Kidney (tissue), 13 donors: ENCODE measurements at regions not wholly inside any gene's neighbourhood (a gene's known extent, or its start where the extent isn't known, plus 50 kb on each side); places are given as distances from the start of the nearest gene placed in this dataset.

Experiments used
- DNase-seq, 5 donors: peaks; one replicate each; pipeline ENCODE4 v3.0.0-alpha.2; 2013 to 2020
- FAIRE-seq: peaks from 2 replicates; lab custom pipeline; 2012; peaks lifted over from hg19 to GRCh38; lab: Jason Lieb, UNC
- H3K27ac ChIP-seq, 2 donors: one replicate each; pipeline ENCODE4 v1.7.0; 2013; ENCODE audit warnings: low read depth in 2 of 2, low read length in 2 of 2, inconsistent platforms in 1 of 2
- H3K27me3 ChIP-seq: one replicate; pipeline ENCODE4 v1.7.1; 2013; ENCODE audit warnings: low read length, inconsistent platforms; ENCODE audit not compliant: control insufficient read depth, insufficient read depth
- H3K36me3 ChIP-seq, 3 donors: one replicate each; pipeline versions ENCODE4 v1.7.0 to v1.7.1; 2013; ENCODE audit warnings: low read length in 3 of 3, control low read depth in 1 of 3, inconsistent platforms in 1 of 3; ENCODE audit not compliant: insufficient read depth in 3 of 3, control insufficient read depth in 2 of 3
- H3K4me1 ChIP-seq, 3 donors: one replicate each; pipeline versions ENCODE4 v1.7.0 to v1.7.1; 2013; ENCODE audit warnings: low read length in 3 of 3, inconsistent platforms in 1 of 3, low read depth in 1 of 3; ENCODE audit not compliant: control insufficient read depth in 2 of 3, insufficient read depth in 2 of 3
- H3K4me3 ChIP-seq, 3 donors: one replicate each; pipeline versions ENCODE4 v1.7.0 to v1.8.1; 2013; ENCODE audit warnings: low read length in 3 of 3, control low read depth in 1 of 3, inconsistent platforms in 1 of 3
- H3K9ac ChIP-seq, 3 donors: one replicate each; pipeline versions ENCODE4 v1.7.0 to v1.7.1; 2013; ENCODE audit warnings: low read length in 3 of 3, control low read depth in 1 of 3, inconsistent platforms in 1 of 3
- H3K9me3 ChIP-seq, 3 donors: one replicate each; pipeline versions ENCODE4 v1.7.0 to v1.7.1; 2013; ENCODE audit warnings: low read length in 3 of 3, control low read depth in 1 of 3, inconsistent platforms in 1 of 3; ENCODE audit not compliant: control insufficient read depth in 2 of 3, insufficient read depth in 1 of 3
- intact Hi-C: fragments of 100-400 bp; cut with DNase I; formaldehyde crosslinking; loops from one replicate; pipeline ENCODE4 v1.11.1; 2022
- TF ChIP-seq, protein P1 (sequence below): IDR thresholded peaks from 3 replicates; pipeline ENCODE4 v1.5.1; 2012; ENCODE audit warnings: mild to moderate bottlenecking, moderate library complexity, borderline replicate concordance; ENCODE audit not compliant: insufficient read depth; ENCODE audit errors: extremely low read depth
- donor health status: control.
- donor health status: control.
- donor health status: control.
- donor health status: control.
- donor health status: control.
- donor health status: DM: yes; HTN: yes; CAD: no.
- donor health status: Normal renal cell carcinoma (clear cell type).

DNA sequence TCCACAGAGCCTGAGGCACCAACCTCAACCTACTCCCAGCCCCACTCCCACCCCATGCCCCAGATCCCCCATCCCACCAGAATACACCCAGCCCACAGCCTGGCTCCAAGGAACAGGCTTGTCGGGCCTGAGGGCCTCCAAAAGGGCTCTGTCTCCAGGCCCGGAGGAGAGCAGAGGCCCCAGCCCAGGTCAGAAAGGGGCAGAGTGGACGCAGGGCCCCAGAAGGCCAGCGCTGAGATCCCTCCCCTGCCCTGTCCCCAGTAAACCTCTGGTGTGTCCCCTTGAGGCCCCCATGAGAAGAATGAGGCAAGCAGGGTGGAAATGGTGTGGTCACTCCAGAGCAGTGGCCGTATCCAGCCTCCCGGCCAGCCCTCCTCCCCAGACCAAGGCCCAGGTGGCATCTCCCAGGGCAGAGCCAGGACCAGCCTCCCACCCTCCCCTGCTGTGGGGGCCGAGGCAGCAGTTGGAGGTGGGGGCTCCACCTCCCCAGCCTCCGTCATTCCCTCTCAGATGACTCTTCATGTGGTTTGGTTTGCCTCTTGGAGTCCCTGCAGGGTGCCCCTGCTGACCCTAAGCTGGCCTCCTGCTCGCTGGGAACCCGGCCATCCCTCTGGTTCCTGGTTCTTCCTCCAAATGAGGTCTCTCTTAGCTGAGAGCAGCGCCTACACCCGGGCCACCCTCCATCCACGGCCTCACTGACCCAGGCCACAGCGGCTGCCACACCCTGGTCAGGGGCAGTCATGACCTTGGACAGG is 195.0 kb downstream of the IGLL1 start:
- DNase-seq (peak in 2 of 5 donors; percentile 61 to 70), FAIRE-seq (no peak)
- no peak overlapping the region for H3K9ac ChIP-seq
- no peaks in the 10 kb centered on the region for H3K27me3 ChIP-seq
- no peak overlapping the region for H3K4me3 ChIP-seq
- TF ChIP-seq, protein P1, sequence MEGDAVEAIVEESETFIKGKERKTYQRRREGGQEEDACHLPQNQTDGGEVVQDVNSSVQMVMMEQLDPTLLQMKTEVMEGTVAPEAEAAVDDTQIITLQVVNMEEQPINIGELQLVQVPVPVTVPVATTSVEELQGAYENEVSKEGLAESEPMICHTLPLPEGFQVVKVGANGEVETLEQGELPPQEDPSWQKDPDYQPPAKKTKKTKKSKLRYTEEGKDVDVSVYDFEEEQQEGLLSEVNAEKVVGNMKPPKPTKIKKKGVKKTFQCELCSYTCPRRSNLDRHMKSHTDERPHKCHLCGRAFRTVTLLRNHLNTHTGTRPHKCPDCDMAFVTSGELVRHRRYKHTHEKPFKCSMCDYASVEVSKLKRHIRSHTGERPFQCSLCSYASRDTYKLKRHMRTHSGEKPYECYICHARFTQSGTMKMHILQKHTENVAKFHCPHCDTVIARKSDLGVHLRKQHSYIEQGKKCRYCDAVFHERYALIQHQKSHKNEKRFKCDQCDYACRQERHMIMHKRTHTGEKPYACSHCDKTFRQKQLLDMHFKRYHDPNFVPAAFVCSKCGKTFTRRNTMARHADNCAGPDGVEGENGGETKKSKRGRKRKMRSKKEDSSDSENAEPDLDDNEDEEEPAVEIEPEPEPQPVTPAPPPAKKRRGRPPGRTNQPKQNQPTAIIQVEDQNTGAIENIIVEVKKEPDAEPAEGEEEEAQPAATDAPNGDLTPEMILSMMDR, result no peak
- H3K36me3 ChIP-seq, result no peaks in the 10 kb centered on the region
- peaks cover 0 to 2% (median 0%) of the 10 kb centered on the region in 3 donors for H3K4me1 ChIP-seq
- intact Hi-C loops, result loop anchor here (10.0 kb wide), 2 partner anchors 70 to 210 kb away; no protein-coding TSS in a partner anchor
- H3K9me3 ChIP-seq, result no peaks in the 10 kb centered on the region
- H3K27ac ChIP-seq, result no peak overlapping the region

DNA sequence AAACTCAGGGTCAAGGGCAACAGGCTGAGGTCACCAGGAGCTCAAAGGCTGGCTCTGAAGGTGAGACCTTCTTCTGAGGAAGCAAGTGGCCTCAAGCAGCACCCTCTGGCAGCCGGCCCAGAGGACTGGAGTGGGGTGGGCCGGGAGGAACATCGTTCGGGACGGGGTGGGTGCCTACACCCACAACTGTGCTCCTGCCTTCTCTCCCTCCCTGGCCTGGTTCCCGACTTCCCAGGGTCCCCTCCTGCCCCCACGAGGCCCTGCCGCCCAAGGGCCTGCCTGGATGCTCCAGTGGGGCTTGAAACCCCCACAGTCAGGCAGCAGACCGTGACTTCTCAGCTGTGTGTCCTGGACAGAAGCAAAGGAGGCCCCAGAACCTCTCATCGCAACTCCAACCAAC is 195.7 kb downstream of the IGLL1 start:
- Histone ChIP-seq H3K27ac (no peak overlapping the region), H3K27me3 (no peaks in the 10 kb centered on the region), H3K9ac (no peak overlapping the region), H3K4me3 (no peak overlapping the region), H3K36me3 (no peaks in the 10 kb centered on the region), H3K9me3 (no peaks in the 10 kb centered on the region), H3K4me1 (peaks cover 0 to 2% (median 0%) of the 10 kb centered on the region in 3 donors)
- TF ChIP-seq, protein P1, result no peak
- intact Hi-C loops, result loop anchor here (10.0 kb wide), 2 partner anchors 70 to 210 kb away; no protein-coding TSS in a partner anchor
- DNase-seq (peak in 2 of 5 donors; percentile 58 to 71), FAIRE-seq (no peak)

DNA sequence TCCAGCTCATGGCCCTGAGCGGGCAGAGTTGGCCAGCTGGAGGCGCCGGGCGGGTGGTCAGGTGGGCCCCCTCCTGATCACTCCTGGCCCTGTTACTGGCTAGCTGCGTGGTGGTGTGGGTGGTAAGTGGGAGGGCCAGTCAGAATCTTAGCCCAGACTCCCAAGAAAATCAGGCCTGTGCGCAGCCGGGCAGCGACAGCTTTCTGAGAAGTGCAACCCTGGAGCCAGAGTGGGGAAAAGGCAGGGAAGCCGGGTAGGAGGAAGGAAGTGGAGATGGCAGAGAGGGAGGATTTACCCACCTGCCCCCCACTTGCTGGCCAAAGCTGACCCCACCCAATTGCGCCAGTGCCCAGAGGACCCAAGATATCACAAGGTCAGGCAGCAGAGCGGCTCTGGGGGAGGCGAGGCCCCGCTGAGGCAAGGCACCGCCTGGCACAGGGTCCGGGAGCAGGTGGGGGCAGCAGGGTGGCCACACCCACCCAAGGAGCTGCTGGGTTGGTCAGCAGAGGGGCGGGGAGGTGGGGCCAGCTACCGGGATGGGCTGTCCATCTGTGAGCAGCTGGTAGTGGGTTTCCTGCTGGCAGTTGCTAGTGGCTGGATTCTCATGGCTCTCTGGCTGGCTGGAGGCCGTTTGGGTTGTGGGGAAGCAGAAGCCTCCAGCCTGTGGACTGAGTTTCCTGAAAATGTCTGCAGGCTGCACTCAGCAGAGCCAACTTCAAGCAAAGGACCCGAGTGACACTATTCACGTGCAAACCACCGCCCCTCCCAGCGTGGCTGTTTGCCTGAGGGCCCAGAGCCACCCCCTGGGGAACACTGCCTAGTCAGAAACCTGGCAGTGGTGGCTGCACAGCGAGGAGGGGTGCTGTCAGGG is 196.4 kb downstream of the IGLL1 start:
- H3K9me3 ChIP-seq, result no peaks in the 10 kb centered on the region
- no peaks in the 10 kb centered on the region for H3K36me3 ChIP-seq
- TF ChIP-seq, protein P1, result no peak
- DNase-seq (peak; percentile 77 to 90 (median 79)), FAIRE-seq (no peak)
- no peak overlapping the region for H3K4me3 ChIP-seq
- no peak overlapping the region for H3K27ac ChIP-seq
- no peak overlapping the region for H3K9ac ChIP-seq
- peaks cover 0 to 2% (median 0%) of the 10 kb centered on the region in 3 donors for H3K4me1 ChIP-seq
- intact Hi-C loops, result loop anchor here (10.0 kb wide), 2 partner anchors 69 to 209 kb away; no protein-coding TSS in a partner anchor
- no peaks in the 10 kb centered on the region for H3K27me3 ChIP-seq
